Liver (tissue), 3 donors: ENCODE measurements at regions not wholly inside any gene's neighbourhood (a gene's known extent, or its start where the extent isn't known, plus 50 kb on each side); places are given as distances from the start of the nearest gene placed in this dataset.

Experiments used
- EGR1 ChIP-seq, 2 donors: IDR thresholded peaks; 2 replicates each; pipeline ENCODE4 v1.6.1; 2016 to 2018; ENCODE audit warnings: antibody characterized with exemption in 2 of 2, low read depth in 2 of 2
- GABPA ChIP-seq, 2 donors: IDR thresholded peaks in 1 of 2; conservative IDR thresholded peaks in 1 of 2; 2 replicates each; pipeline ENCODE4 v1.6.1; 2016; ENCODE audit warnings: antibody characterized with exemption in 2 of 2, mild to moderate bottlenecking in 1 of 2, moderate library complexity in 1 of 2
- RXRA ChIP-seq, 2 donors: IDR thresholded peaks; 2 replicates each; pipeline ENCODE4 v1.6.1; 2017 to 2018; ENCODE audit warnings: antibody characterized with exemption in 2 of 2, mild to moderate bottlenecking in 1 of 2
- SP1 ChIP-seq: IDR thresholded peaks from 2 replicates; pipeline ENCODE4 v1.6.1; 2018; ENCODE audit warnings: antibody characterized with exemption, mild to moderate bottlenecking
- TAF1 ChIP-seq: conservative IDR thresholded peaks from 2 replicates; pipeline ENCODE4 v1.6.1; 2016; ENCODE audit warnings: antibody characterized with exemption, mild to moderate bottlenecking
- YY1 ChIP-seq: IDR thresholded peaks from 2 replicates; pipeline ENCODE4 v1.6.1; 2016; ENCODE audit warnings: antibody characterized with exemption, mild to moderate bottlenecking
- TF ChIP-seq, protein P1 (sequence below): fragments of 150-350 bp; IDR thresholded peaks from 2 replicates; pipeline ENCODE4 v1.5.1; 2017; ENCODE audit warnings: improper control_type of control experiment, low read depth, low read length; ENCODE audit not compliant: missing input control
- TF ChIP-seq, protein P2 (sequence below): IDR thresholded peaks from 2 replicates; pipeline ENCODE4 v1.6.1; 2016; ENCODE audit warnings: antibody characterized with exemption
- TF ChIP-seq, protein P3 (sequence below): IDR thresholded peaks from 2 replicates; pipeline ENCODE4 v1.6.1; 2016; ENCODE audit warnings: antibody characterized with exemption, mild to moderate bottlenecking
- TF ChIP-seq, protein P4 (sequence below): IDR thresholded peaks from 2 replicates; pipeline ENCODE4 v1.6.1; 2016; ENCODE audit warnings: antibody characterized with exemption
- TF ChIP-seq, protein P5 (sequence below): IDR thresholded peaks from 2 replicates; pipeline ENCODE4 v1.6.1; 2016; ENCODE audit warnings: antibody characterized with exemption
- donor health status: healthy.
- donor health status: healthy.

DNA sequence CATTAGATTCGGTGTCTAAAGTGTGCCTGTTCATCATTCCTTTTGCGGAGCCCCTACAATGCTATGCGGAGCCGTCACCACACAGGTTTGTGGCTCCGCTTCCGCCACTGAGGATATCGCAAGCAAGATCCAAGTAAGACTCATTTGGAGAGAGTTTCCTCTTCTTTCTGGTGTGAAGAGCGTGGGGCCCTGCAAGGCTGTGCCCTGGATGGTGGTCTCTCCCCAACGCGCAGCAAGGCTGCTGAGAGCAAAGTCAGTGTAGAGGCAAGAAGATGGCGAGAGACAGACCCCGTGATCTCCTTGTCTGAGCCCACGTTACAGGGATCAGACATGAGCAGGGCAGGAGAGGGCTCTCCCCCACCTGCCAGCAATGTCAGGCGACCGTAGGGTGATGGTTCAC, 96.3 kb upstream of the AFDN start:
- TF ChIP-seq, protein P1, sequence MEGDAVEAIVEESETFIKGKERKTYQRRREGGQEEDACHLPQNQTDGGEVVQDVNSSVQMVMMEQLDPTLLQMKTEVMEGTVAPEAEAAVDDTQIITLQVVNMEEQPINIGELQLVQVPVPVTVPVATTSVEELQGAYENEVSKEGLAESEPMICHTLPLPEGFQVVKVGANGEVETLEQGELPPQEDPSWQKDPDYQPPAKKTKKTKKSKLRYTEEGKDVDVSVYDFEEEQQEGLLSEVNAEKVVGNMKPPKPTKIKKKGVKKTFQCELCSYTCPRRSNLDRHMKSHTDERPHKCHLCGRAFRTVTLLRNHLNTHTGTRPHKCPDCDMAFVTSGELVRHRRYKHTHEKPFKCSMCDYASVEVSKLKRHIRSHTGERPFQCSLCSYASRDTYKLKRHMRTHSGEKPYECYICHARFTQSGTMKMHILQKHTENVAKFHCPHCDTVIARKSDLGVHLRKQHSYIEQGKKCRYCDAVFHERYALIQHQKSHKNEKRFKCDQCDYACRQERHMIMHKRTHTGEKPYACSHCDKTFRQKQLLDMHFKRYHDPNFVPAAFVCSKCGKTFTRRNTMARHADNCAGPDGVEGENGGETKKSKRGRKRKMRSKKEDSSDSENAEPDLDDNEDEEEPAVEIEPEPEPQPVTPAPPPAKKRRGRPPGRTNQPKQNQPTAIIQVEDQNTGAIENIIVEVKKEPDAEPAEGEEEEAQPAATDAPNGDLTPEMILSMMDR: no peak
- TF ChIP-seq GABPA (IDR thresholded peaks at IDR 0.05 in 1 of 2, conservative IDR thresholded peaks at IDR 0.05 in 1 of 2) (no peak), RXRA (IDR thresholded peaks at IDR 0.05) (no peak), YY1 (no peak), EGR1 (IDR thresholded peaks at IDR 0.05; ENCODE audit: low read depth in 2 of 2) (no peak), TAF1 (no peak), SP1 (no peak)
- TF ChIP-seq, protein P2, sequence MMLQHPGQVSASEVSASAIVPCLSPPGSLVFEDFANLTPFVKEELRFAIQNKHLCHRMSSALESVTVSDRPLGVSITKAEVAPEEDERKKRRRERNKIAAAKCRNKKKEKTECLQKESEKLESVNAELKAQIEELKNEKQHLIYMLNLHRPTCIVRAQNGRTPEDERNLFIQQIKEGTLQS: no peak
- TF ChIP-seq, protein P3, sequence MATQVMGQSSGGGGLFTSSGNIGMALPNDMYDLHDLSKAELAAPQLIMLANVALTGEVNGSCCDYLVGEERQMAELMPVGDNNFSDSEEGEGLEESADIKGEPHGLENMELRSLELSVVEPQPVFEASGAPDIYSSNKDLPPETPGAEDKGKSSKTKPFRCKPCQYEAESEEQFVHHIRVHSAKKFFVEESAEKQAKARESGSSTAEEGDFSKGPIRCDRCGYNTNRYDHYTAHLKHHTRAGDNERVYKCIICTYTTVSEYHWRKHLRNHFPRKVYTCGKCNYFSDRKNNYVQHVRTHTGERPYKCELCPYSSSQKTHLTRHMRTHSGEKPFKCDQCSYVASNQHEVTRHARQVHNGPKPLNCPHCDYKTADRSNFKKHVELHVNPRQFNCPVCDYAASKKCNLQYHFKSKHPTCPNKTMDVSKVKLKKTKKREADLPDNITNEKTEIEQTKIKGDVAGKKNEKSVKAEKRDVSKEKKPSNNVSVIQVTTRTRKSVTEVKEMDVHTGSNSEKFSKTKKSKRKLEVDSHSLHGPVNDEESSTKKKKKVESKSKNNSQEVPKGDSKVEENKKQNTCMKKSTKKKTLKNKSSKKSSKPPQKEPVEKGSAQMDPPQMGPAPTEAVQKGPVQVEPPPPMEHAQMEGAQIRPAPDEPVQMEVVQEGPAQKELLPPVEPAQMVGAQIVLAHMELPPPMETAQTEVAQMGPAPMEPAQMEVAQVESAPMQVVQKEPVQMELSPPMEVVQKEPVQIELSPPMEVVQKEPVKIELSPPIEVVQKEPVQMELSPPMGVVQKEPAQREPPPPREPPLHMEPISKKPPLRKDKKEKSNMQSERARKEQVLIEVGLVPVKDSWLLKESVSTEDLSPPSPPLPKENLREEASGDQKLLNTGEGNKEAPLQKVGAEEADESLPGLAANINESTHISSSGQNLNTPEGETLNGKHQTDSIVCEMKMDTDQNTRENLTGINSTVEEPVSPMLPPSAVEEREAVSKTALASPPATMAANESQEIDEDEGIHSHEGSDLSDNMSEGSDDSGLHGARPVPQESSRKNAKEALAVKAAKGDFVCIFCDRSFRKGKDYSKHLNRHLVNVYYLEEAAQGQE: no peak
- TF ChIP-seq, protein P4, sequence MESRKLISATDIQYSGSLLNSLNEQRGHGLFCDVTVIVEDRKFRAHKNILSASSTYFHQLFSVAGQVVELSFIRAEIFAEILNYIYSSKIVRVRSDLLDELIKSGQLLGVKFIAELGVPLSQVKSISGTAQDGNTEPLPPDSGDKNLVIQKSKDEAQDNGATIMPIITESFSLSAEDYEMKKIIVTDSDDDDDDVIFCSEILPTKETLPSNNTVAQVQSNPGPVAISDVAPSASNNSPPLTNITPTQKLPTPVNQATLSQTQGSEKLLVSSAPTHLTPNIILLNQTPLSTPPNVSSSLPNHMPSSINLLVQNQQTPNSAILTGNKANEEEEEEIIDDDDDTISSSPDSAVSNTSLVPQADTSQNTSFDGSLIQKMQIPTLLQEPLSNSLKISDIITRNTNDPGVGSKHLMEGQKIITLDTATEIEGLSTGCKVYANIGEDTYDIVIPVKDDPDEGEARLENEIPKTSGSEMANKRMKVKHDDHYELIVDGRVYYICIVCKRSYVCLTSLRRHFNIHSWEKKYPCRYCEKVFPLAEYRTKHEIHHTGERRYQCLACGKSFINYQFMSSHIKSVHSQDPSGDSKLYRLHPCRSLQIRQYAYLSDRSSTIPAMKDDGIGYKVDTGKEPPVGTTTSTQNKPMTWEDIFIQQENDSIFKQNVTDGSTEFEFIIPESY: no peak
- TF ChIP-seq, protein P5, sequence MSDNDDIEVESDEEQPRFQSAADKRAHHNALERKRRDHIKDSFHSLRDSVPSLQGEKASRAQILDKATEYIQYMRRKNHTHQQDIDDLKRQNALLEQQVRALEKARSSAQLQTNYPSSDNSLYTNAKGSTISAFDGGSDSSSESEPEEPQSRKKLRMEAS: no peak
